CD14-positive monocyte (primary cell): ENCODE measurements at regions not wholly inside any gene's neighbourhood (a gene's known extent, or its start where the extent isn't known, plus 50 kb on each side); places are given as distances from the start of the nearest gene placed in this dataset.

Source experiments
- DNase-seq, 3 donors: peaks; one replicate each; pipeline ENCODE4 v3.0.0-alpha.2; 2011 to 2022
- H2AFZ ChIP-seq: 2 replicates; pipeline ENCODE4 v1.6.0; 2012; ENCODE audit warnings: mild to moderate bottlenecking, low read depth, low read length, inconsistent platforms; ENCODE audit not compliant: insufficient read depth, poor library complexity, severe bottlenecking
- H3K27ac ChIP-seq, 2 donors: 1 replicate in 1 of 2; 2 replicates in 1 of 2; pipeline ENCODE4 v1.5.1; 2012 to 2013; ENCODE audit warnings: low read length in 2 of 2, control low read depth in 1 of 2, inconsistent platforms in 1 of 2, low read depth in 1 of 2, mild to moderate bottlenecking in 1 of 2
- H3K27me3 ChIP-seq, 2 donors: one replicate each; pipeline versions ENCODE4 v1.6.0 to v1.6.1; 2011 to 2013; ENCODE audit warnings: low read length in 2 of 2; ENCODE audit not compliant: control insufficient read depth in 2 of 2, insufficient read depth in 2 of 2
- H3K36me3 ChIP-seq, 2 donors: replicated peaks in 1 of 2; 1 replicate in 1 of 2; 2 replicates in 1 of 2; pipeline versions ENCODE4 v1.5.1 to v1.6.1; 2012 to 2013; ENCODE audit warnings: low read length in 2 of 2, control low read depth in 1 of 2, inconsistent platforms in 1 of 2, mild to moderate bottlenecking in 1 of 2; ENCODE audit not compliant: insufficient read depth in 2 of 2, control insufficient read depth in 1 of 2
- H3K4me1 ChIP-seq, 2 donors: 1 replicate in 1 of 2; 2 replicates in 1 of 2; pipeline versions ENCODE4 v1.5.1 to v1.6.1; 2012 to 2013; ENCODE audit warnings: low read length in 2 of 2, control low read depth in 1 of 2, inconsistent platforms in 1 of 2, mild to moderate bottlenecking in 1 of 2, moderate library complexity in 1 of 2; ENCODE audit not compliant: insufficient read depth in 2 of 2, control insufficient read depth in 1 of 2
- H3K4me2 ChIP-seq: replicated peaks from 2 replicates; pipeline ENCODE3; 2012; ENCODE audit warnings: low read length, moderate library complexity, mild to moderate bottlenecking; ENCODE audit not compliant: poor library complexity, severe bottlenecking; ENCODE audit errors: extremely low read depth
- H3K4me3 ChIP-seq, 3 experiments: fragments of 200-600 bp in 1 of 3; sonication (generic) in 1 of 3; replicated peaks in 1 of 3; 1 replicate in 2 of 3; 2 replicates in 1 of 3; pipeline ENCODE4 v1.5.1; 2011 to 2013; ENCODE audit warnings: low read length in 3 of 3, mild to moderate bottlenecking in 3 of 3, control low read depth in 2 of 3, low read depth in 2 of 3, inconsistent platforms in 1 of 3, moderate library complexity in 1 of 3
- H3K79me2 ChIP-seq: 2 replicates; pipeline ENCODE4 v1.6.0; 2012; ENCODE audit warnings: mild to moderate bottlenecking, control low read depth, inconsistent platforms, low read length, moderate library complexity; ENCODE audit not compliant: insufficient read depth
- H3K9ac ChIP-seq: 2 replicates; pipeline ENCODE4 v1.6.0; 2017; ENCODE audit warnings: low read length, mild to moderate bottlenecking; ENCODE audit not compliant: insufficient read depth, poor library complexity, severe bottlenecking
- H3K9me3 ChIP-seq, 2 donors: replicated peaks in 1 of 2; 1 replicate in 1 of 2; 2 replicates in 1 of 2; pipeline versions ENCODE4 v1.5.1 to v1.6.1; 2012 to 2013; ENCODE audit warnings: low read length in 2 of 2, control low read depth in 1 of 2; ENCODE audit not compliant: control insufficient read depth in 1 of 2, insufficient read depth in 1 of 2
- H4K20me1 ChIP-seq: 2 replicates; pipeline ENCODE4 v1.6.0; 2012; ENCODE audit warnings: mild to moderate bottlenecking, low read length, control low read depth, moderate library complexity; ENCODE audit not compliant: insufficient read depth
- H3K27ac Mint-ChIP-seq, 7 donors: one replicate each; pipeline ENCODE4 v1.8.0; 2020; ENCODE audit warnings: mild to moderate bottlenecking in 7 of 7, mixed read lengths in 7 of 7, moderate library complexity in 6 of 7, inconsistent platforms in 2 of 7
- H3K27me3 Mint-ChIP-seq, 3 donors: one replicate each; pipeline ENCODE4 v1.8.0; 2021 to 2022; ENCODE audit warnings: low read depth in 3 of 3, mild to moderate bottlenecking in 3 of 3, mixed read lengths in 3 of 3, moderate library complexity in 3 of 3, inconsistent platforms in 1 of 3
- H3K36me3 Mint-ChIP-seq, 2 donors: one replicate each; pipeline ENCODE4 v1.8.0; 2020; ENCODE audit warnings: mixed read lengths in 2 of 2, inconsistent platforms in 1 of 2, mild to moderate bottlenecking in 1 of 2
- H3K4me1 Mint-ChIP-seq: one replicate; pipeline ENCODE4 v1.8.0; 2020; ENCODE audit warnings: mild to moderate bottlenecking, mixed read lengths
- H3K4me3 Mint-ChIP-seq, 2 donors: one replicate each; pipeline ENCODE4 v1.8.0; 2020; ENCODE audit warnings: mild to moderate bottlenecking in 2 of 2, mixed read lengths in 2 of 2, moderate library complexity in 1 of 2
- H3K9me3 Mint-ChIP-seq, 7 donors: one replicate each; pipeline ENCODE4 v1.8.0; 2020 to 2022; ENCODE audit warnings: mixed read lengths in 7 of 7, mild to moderate bottlenecking in 6 of 7, moderate library complexity in 6 of 7, inconsistent platforms in 2 of 7
- CTCF ChIP-seq: fragments of 200-600 bp; IDR thresholded peaks from one replicate; pipeline ENCODE4 v1.8.0; 2022; ENCODE audit warnings: antibody characterized with exemption, mild to moderate bottlenecking
- WGBS: methylation state at CpG from one replicate; pipeline ENCODE4 v1.1.5; 2013; ENCODE audit warnings: missing lambda C conversion rate; ENCODE audit not compliant: insufficient coverage; 5-methylcytosine and 5-hydroxymethylcytosine counted together
- intact Hi-C, 2 donors: fragments of 100-400 bp; cut with micrococcal nuclease; formaldehyde crosslinking; loops; one replicate each; pipeline versions ENCODE4 v1.15.0 to v1.15.1; 2023

- Mint-ChIP-seq H3K27me3 (peaks cover 5 to 20% (median 10%) of the 10 kb centered on the region in 3 donors), H3K4me3 (no peak overlapping the region), H3K4me1 (no peaks in the 10 kb centered on the region), H3K9me3 (no peaks in the 10 kb centered on the region), H3K36me3 (no peaks in the 10 kb centered on the region), H3K27ac (peak overlapping the region in 2 of 7 donors; percentile 36 to 50)
- H3K4me3 ChIP-seq, result no peak overlapping the region
- no peak overlapping the region for H3K27ac ChIP-seq
- H3K36me3 ChIP-seq, result no peaks in the 10 kb centered on the region
- TF ChIP-seq CTCF, result no peak
- 78% methylated on average over 3 of the region's 5 CpGs for WGBS
- H4K20me1 ChIP-seq, result no peaks in the 10 kb centered on the region
- no peak for DNase-seq
- H3K4me2 ChIP-seq, result no peak overlapping the region
- H3K9ac ChIP-seq, result no peak overlapping the region
- H3K27me3 ChIP-seq, result no peaks in the 10 kb centered on the region
- H3K9me3 ChIP-seq, result no peaks in the 10 kb centered on the region
- intact Hi-C loops, result no loop called here
- no peak overlapping the region for H2AFZ ChIP-seq
- no peaks in the 10 kb centered on the region for H3K79me2 ChIP-seq
- H3K4me1 ChIP-seq, result no peaks in the 10 kb centered on the region
These were observed 1488.6 kb downstream of the TBC1D22A start for GRCh38 chr22:48250937-48251530.

- Mint-ChIP-seq H3K4me3 (no peak overlapping the region), H3K9me3 (no peaks in the 10 kb centered on the region), H3K36me3 (no peaks in the 10 kb centered on the region), H3K27me3 (peaks cover 5 to 19% (median 12%) of the 10 kb centered on the region in 3 donors), H3K4me1 (no peaks in the 10 kb centered on the region), H3K27ac (no peak overlapping the region)
- Histone ChIP-seq H3K4me3 (no peak overlapping the region), H3K9me3 (no peaks in the 10 kb centered on the region), H3K36me3 (no peaks in the 10 kb centered on the region), H3K9ac (no peak overlapping the region), H3K4me1 (no peaks in the 10 kb centered on the region), H3K79me2 (no peaks in the 10 kb centered on the region), H4K20me1 (no peaks in the 10 kb centered on the region), H2AFZ (no peak overlapping the region), H3K27me3 (no peaks in the 10 kb centered on the region), H3K27ac (no peak overlapping the region), H3K4me2 (no peak overlapping the region)
- 83% methylated on average over 9 of the region's 16 CpGs for WGBS
- no peak for DNase-seq
- no peak for TF ChIP-seq CTCF
- intact Hi-C loops, result no loop called here
These were observed 1487.9 kb downstream of the TBC1D22A start for GRCh38 chr22:48250286-48250895.
